Endodermal cell (in vitro differentiated cells): ENCODE measurements at regions not wholly inside any gene's neighbourhood (a gene's known extent, or its start where the extent isn't known, plus 50 kb on each side); places are given as distances from the start of the nearest gene placed in this dataset.
"Not testable (repeated sequence)": the region's sequence is repeated elsewhere in the genome, so short reads cannot be mapped to it uniquely, and the experiment has no call there.

Experiments
- DNase-seq: peaks from one replicate; pipeline ENCODE4 v3.0.0-alpha.2; 2017
- H3K27ac ChIP-seq: 2 replicates; pipeline ENCODE4 v1.5.1; 2013; ENCODE audit warnings: mild to moderate bottlenecking, low read depth, low read length, moderate library complexity
- H3K27me3 ChIP-seq: 2 replicates; pipeline ENCODE4 v1.6.1; 2013; ENCODE audit warnings: mild to moderate bottlenecking, low read length, moderate library complexity; ENCODE audit not compliant: insufficient read depth, control insufficient read depth, poor library complexity, severe bottlenecking
- H3K36me3 ChIP-seq: 2 replicates; pipeline ENCODE4 v1.7.0; 2013; ENCODE audit warnings: mild to moderate bottlenecking, low read length, moderate library complexity; ENCODE audit not compliant: control insufficient read depth, insufficient read depth
- H3K4me1 ChIP-seq: one replicate; pipeline ENCODE4 v1.7.0; 2013; ENCODE audit warnings: low read length; ENCODE audit not compliant: control insufficient read depth, insufficient read depth
- H3K4me3 ChIP-seq: 2 replicates; pipeline ENCODE4 v1.5.1; 2013; ENCODE audit warnings: mild to moderate bottlenecking, low read length, moderate library complexity
- H3K9ac ChIP-seq: 2 replicates; pipeline ENCODE4 v1.6.1; 2013; ENCODE audit warnings: mild to moderate bottlenecking, low read length, moderate library complexity; ENCODE audit not compliant: poor library complexity, severe bottlenecking; ENCODE audit errors: extremely low read depth
- H3K9me3 ChIP-seq: 2 replicates; pipeline ENCODE4 v1.6.1; 2013; ENCODE audit warnings: mild to moderate bottlenecking, low read length, moderate library complexity; ENCODE audit not compliant: control insufficient read depth
- H3K27ac Mint-ChIP-seq: 2 replicates; pipeline ENCODE4 v1.8.0; 2020; ENCODE audit warnings: mixed read lengths
- H3K27me3 Mint-ChIP-seq: 2 replicates; pipeline ENCODE4 v1.8.0; 2021; ENCODE audit warnings: mild to moderate bottlenecking, mixed read lengths; ENCODE audit not compliant: insufficient read depth
- H3K36me3 Mint-ChIP-seq: 2 replicates; pipeline ENCODE4 v1.8.0; 2020; ENCODE audit warnings: low read depth, mixed read lengths
- H3K4me1 Mint-ChIP-seq: 2 replicates; pipeline ENCODE4 v1.8.0; 2020; ENCODE audit warnings: mixed read lengths
- H3K4me3 Mint-ChIP-seq: 2 replicates; pipeline ENCODE4 v1.8.0; 2020; ENCODE audit warnings: mild to moderate bottlenecking, moderate library complexity, mixed read lengths
- H3K9me3 Mint-ChIP-seq: 2 replicates; pipeline ENCODE4 v1.8.0; 2020; ENCODE audit warnings: mild to moderate bottlenecking, mixed read lengths
- WGBS, 2 experiments: methylation state at CpG; one replicate each; pipeline versions ENCODE4 v1.1.5 to v1.1.7; 2013; ENCODE audit warnings: missing lambda C conversion rate in 2 of 2, mixed read lengths in 1 of 2; ENCODE audit not compliant: insufficient coverage in 1 of 2, insufficient read length in 1 of 2; 5-methylcytosine and 5-hydroxymethylcytosine counted together
- TF ChIP-seq, protein P1 (sequence below): fragments of 200-600 bp; sonication (generic); conservative IDR thresholded peaks from 2 replicates; pipeline ENCODE4 v1.5.0; 2021; ENCODE audit warnings: antibody characterized with exemption, mild to moderate bottlenecking

- H3K27ac Mint-ChIP-seq, result peak overlapping the region; percentile 79
- Histone ChIP-seq H3K4me3 (peak overlapping the region; percentile 81), H3K9ac (peak overlapping the region; percentile 11), H3K36me3 (no peaks in the 10 kb centered on the region), H3K9me3 (peaks cover 18% of the 10 kb centered on the region), H3K4me1 (no peaks in the 10 kb centered on the region), H3K27ac (no peak overlapping the region), H3K27me3 (no peaks in the 10 kb centered on the region)
- no peak for DNase-seq
- TF ChIP-seq, protein P1, sequence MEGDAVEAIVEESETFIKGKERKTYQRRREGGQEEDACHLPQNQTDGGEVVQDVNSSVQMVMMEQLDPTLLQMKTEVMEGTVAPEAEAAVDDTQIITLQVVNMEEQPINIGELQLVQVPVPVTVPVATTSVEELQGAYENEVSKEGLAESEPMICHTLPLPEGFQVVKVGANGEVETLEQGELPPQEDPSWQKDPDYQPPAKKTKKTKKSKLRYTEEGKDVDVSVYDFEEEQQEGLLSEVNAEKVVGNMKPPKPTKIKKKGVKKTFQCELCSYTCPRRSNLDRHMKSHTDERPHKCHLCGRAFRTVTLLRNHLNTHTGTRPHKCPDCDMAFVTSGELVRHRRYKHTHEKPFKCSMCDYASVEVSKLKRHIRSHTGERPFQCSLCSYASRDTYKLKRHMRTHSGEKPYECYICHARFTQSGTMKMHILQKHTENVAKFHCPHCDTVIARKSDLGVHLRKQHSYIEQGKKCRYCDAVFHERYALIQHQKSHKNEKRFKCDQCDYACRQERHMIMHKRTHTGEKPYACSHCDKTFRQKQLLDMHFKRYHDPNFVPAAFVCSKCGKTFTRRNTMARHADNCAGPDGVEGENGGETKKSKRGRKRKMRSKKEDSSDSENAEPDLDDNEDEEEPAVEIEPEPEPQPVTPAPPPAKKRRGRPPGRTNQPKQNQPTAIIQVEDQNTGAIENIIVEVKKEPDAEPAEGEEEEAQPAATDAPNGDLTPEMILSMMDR, result no peak
- H3K9me3 Mint-ChIP-seq, result peaks cover 15% of the 10 kb centered on the region
- peaks cover 3% of the 10 kb centered on the region for H3K36me3 Mint-ChIP-seq
- peaks cover 21% of the 10 kb centered on the region for H3K4me1 Mint-ChIP-seq
- H3K27me3 Mint-ChIP-seq, result peaks cover 18% of the 10 kb centered on the region
- peak overlapping the region; percentile 73 for H3K4me3 Mint-ChIP-seq
- 24 to 34% methylated on average over 5 to 8 of the region's 8 CpGs for whole genome bisulfite sequencing, 2 experiments
Observed at GRCh38 chr1:121518726-121519041, 333.9 kb downstream of the SRGAP2C start.

DNA sequence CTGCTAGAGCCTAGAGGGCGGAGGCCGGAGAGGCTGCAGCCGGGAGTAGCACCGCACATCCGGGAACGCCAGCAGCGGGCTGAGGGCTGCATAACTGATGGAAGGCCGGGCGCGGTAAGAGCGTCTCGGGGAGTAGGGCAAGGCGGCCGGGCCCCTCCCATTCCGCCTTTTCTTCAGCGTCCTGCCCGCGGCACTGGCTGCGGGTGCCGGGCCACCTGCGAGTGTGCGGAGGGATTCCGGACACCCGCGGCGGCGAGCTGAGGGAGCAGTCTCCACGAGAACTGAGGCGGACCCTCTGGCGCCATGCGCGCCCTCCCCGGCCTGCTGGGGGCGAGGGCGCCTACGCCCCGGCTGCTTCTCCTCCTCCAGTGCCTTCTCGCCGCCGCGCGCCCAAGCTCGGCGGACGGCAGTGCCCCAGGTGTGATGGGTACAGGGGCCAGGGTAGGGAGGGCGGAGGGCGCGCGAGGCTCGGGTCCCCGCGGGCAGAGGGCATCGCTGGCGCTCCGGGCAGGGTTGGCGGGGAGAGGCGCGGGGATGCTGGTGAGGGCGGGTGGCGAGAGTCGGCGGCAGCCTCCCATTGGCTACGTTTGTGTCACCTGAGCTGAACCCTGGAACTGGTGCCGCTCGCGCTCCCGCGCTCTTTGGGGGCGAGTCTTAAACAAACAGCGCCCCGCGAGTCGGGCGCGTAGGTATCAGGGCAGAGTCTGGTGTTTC is 334.4 kb downstream of the SRGAP2C start:
- H3K9me3 ChIP-seq, result peaks cover 13% of the 10 kb centered on the region
- no peak overlapping the region for H3K27ac ChIP-seq
- peaks cover 18% of the 10 kb centered on the region for H3K27me3 Mint-ChIP-seq
- TF ChIP-seq, protein P1, result no peak
- peak overlapping the region; percentile 73 for H3K4me3 Mint-ChIP-seq
- no peaks in the 10 kb centered on the region for H3K36me3 ChIP-seq
- no peaks in the 10 kb centered on the region for H3K4me1 ChIP-seq
- H3K4me3 ChIP-seq, result peak overlapping the region; percentile 81
- no peaks in the 10 kb centered on the region for H3K27me3 ChIP-seq
- peak overlapping the region; percentile 33 for H3K9ac ChIP-seq
- no peaks in the 10 kb centered on the region for H3K36me3 Mint-ChIP-seq
- peak overlapping the region; percentile 91 for H3K27ac Mint-ChIP-seq
- DNase-seq, result peak; percentile 93
- H3K9me3 Mint-ChIP-seq, result peaks cover 10% of the 10 kb centered on the region
- 0 to 1% methylated on average over 8 to 75 of the region's 75 CpGs for WGBS, 2 experiments
- peaks cover 21% of the 10 kb centered on the region for H3K4me1 Mint-ChIP-seq

DNA sequence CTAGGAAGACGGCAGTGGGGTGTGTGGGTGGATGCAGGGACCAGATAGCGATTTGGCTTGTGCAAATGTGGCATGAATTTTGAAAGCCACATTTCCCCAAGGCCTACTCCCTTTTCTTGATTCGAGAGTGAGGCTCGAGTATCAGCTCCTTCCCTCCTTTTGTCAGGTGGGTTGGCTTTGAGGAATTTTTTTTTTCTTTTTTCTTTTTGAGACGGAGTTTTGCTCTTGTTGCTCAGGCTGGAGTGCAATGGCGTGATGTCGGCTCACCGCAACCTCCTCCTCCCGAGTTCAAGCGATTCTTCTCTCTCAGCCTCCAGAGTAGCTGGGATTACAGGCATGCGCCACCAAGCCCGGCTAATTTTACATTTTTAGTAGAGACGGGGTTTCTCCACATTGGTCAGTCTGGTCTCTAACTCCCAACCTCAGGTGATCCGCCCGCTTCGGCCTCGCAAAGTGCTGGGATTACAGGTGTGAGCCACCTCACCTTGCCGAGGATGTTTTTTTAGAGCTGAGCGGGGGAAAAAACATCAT is 335.0 kb downstream of the SRGAP2C start:
- Mint-ChIP-seq H3K27ac (peak overlapping the region; percentile 91), H3K4me3 (peak overlapping the region; percentile 73), H3K27me3 (peaks cover 18% of the 10 kb centered on the region), H3K4me1 (peaks cover 23% of the 10 kb centered on the region)
- not testable (repeated sequence) for H3K27me3 ChIP-seq, H3K36me3 Mint-ChIP-seq, H3K9me3 ChIP-seq, H3K27ac ChIP-seq, H3K9me3 Mint-ChIP-seq, DNase-seq, H3K36me3 ChIP-seq, H3K4me1 ChIP-seq
- WGBS, 2 experiments, result 75 to 88% methylated on average over 14 to 19 of the region's 19 CpGs
- H3K9ac ChIP-seq, result peak overlapping the region; percentile 33
- peak overlapping the region; percentile 81 for H3K4me3 ChIP-seq
